Lung microvascular endothelial cell (primary cell): ENCODE measurements at regions not wholly inside any gene's neighbourhood (a gene's known extent, or its start where the extent isn't known, plus 50 kb on each side); places are given as distances from the start of the nearest gene placed in this dataset.
"Not testable (repeated sequence)": the region's sequence is repeated elsewhere in the genome, so short reads cannot be mapped to it uniquely, and the experiment has no call there.

Source experiments
- DNase-seq, 2 donors: peaks; one replicate each; pipeline versions ENCODE4 v3.0.0 to v3.0.0-alpha.2; 2010; ENCODE audit warnings: low read depth in 2 of 2

- DNase-seq: no peak
These were observed 251.5 kb upstream of the FBXO33 start for GRCh38 chr14:39683691-39684260.

DNA sequence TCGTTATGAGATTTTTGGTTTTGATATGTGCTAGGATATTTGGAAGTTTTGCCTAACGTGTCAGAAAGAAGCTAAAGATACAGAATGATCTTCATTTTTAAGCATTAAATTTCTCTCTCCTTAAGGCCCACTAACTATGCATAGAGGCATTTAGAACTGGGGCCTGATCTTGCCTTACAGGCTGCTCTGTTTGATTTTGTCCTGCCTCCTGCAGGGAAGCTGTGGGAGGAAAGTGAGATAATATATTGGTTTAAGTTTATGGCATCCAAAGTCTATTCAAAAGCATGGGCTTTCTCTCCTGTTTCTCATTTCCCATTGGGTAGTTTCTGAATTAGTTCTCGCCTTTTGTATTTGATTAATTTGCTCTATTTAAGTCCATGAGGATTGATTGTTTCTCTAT, 250.3 kb upstream of the FBXO33 start:
- no peak for DNase-seq

- no peak for DNase-seq
These were observed 249.7 kb upstream of the FBXO33 start for GRCh38 chr14:39681782-39682399.

GRCh38 chr14:39680777-39681176, 248.5 kb upstream of the FBXO33 start:
- no peak for DNase-seq

DNA sequence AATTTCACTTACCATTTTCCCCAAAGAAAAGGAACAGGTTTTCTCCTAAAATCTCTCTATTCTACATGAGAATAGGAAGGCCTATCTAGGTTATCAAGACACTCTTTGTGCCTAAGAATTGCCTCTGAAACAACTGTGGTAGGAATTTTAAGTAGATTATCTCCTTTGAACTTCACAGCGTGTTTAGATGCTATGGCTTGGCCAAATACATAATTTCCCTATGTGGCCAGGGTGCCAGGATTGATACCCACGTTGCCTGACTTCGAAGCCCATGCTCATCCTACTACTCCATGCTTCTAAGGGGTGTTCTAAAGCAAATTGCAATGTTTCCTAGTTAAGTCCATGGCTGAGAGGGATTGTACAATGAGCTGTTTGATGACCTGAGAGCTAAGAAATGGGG, 241.5 kb upstream of the FBXO33 start:
- DNase-seq: no peak

DNA sequence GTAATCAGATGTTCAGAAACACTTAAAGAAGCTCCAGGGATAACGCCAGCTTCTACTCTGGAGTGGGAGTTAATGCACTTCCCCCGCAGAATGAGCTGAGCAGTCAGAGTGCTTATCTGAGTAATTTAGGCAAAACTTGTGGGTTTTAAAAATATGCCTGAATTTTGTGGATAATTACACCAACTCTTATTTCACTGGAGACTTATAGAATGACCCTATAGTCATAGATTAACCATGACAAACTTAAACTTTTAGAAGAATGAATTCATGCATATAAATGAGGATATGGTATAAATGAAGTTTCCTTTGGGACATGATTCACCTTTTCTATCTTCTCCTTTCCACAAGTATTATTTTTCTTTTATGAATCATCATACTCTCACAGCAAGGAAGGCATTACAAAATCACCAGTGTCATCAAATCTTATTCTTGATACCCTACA, 241.1 kb upstream of the FBXO33 start:
- DNase-seq: no peak

- DNase-seq: no peak
These were observed 236.2 kb upstream of the FBXO33 start for GRCh38 chr14:39668449-39668848.

DNA sequence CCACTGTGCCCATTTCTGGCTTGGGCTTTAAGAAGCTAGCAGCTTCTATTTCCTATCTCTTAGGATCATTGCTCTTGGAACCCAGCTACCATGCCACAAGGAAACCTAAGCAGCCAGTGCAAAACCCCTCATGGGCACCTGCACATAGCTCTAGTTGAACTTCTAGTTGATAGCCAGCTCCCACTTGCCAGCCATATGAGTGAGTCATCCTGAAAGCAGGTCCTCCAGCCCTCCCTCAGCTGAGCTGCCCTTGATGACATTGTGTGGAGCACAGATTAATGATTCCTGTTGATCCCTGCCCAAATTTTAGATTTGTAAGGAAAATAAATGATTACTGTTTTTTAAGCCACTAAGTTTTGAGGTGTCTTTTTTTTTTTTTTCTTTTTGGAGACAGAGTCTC, 234.2 kb upstream of the FBXO33 start:
- DNase-seq: no peak

- no peak for DNase-seq
These were observed 232.8 kb upstream of the FBXO33 start for GRCh38 chr14:39665075-39665475.

- DNase-seq: no peak
These were observed 232.4 kb upstream of the FBXO33 start for GRCh38 chr14:39664646-39665045.

- DNase-seq: no peak
These were observed 209.0 kb upstream of the FBXO33 start for GRCh38 chr14:39641224-39641623.

DNA sequence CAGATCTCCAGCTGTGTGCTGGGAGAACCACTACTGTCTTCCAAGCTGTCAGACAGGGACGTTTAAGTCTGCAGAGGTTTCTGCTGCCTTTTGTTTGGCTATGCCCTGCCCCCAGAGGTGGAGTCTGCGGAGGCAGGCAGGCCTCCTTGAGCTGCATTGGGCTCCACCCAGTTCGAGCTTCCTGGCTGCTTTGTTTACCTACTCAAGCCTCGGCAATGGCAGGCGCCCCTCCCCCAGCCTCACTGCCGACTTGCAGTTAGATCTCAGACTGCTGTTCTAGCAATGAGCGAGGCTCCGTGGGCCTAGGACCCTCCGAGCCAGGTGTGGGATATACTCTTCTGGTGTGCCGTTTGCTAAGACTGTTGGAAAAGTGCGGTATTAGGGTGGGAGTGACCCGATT, 206.8 kb upstream of the FBXO33 start:
- not testable (repeated sequence) for DNase-seq

GRCh38 chr14:39628087-39628486, 195.9 kb upstream of the FBXO33 start:
- no peak for DNase-seq

DNA sequence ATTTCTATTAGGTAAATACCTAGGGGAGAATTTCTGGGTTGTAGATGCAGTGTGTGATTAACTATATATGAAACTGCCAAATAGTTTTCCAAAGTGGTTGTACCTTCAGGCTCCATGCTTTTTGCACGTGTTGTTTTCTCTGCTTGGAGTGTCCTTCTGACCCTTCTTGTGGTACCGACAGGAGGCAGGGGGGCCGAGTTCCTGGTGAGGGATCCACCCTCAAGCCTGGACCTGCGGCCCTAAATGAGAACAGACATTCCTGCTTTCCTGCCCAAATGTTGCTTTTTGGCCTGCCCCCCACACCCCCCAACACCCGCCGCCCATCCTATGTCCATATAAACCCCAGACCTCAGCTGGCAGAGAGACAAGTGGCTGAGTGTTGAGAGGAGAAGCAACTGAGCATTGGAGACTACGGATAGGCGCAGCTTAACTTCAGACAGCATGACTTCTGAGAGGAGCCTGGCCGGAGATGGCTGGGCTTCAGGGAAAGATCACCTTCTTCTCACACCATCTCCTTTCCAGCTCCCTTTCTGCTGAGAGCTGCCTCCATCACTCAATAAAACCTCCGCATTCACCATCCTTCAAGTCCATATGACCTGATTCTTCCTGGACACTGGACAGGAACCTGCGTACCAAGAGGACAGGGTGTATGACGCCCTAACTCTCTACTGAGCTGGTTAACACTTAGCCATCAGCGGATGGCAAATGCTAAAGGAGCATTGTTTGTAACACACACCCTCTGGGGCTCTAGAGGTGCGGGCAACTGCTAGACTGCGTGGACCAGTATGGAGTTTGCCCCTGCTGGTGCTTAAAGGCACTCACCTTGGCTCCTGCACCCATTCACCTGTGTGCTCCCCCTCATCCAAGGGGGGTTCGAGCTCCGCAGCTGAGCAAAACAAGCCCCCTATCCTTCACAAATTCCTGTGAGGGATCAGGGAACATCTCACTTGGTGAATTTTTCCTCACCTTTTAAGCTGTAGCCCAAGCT, 194.7 kb upstream of the FBXO33 start:
- no peak for DNase-seq

DNA sequence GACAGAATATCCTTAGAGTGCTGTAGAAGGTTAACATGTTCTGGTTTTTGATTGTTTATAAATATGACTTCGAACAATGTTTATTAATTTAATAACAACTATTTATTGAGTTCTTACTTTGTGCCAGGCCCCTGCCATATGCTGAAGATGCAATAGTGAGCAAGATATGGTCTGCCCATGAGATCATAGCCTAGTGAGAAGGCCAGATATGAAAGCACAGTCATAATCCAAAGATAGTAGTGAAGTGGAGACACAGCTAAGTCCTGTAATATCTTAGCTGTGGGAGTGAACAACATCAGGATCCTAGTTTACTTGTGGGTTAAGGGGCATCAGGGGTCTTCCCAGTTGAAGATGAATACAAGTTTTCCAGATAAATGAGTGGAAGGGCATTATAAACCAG, 189.4 kb upstream of the FBXO33 start:
- no peak for DNase-seq

DNA sequence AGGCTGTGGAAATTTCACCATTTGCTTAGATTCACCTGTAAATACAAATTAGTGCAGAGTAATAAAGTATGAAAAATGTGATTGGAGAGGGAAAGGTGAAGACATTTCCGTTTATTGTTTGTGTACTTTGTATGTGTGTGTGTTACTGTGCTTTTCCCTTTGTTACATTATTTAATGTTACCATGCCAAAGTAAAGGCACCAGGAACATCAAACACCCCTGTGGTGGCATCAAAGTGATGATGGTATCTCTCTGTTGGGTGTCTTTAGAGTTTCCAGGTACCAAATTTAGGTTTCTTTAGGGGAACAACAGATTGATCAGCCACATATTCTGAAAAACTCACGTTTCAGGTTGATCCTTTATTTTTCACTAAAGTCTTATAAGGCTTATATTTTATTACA, 189.0 kb upstream of the FBXO33 start:
- DNase-seq: no peak

DNA sequence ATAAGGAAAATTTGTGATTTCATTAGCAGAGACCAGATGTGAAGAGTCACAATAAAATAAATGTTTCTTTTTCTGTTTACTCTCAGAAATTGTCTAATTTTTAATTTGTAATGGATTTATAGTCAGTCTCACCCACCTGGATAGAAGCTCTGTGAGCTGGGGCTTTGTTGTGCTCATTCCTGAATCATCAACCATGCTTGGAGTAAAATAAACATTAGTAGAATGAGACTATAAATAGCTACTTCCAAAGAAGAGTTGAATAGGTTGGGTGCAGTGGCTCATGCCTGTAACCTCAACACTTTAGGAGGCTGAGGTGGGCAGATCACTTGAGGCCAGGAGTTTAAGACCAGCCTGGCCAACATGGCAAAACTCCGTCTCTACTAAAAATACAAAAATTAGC, 185.3 kb upstream of the FBXO33 start:
- no peak for DNase-seq

DNA sequence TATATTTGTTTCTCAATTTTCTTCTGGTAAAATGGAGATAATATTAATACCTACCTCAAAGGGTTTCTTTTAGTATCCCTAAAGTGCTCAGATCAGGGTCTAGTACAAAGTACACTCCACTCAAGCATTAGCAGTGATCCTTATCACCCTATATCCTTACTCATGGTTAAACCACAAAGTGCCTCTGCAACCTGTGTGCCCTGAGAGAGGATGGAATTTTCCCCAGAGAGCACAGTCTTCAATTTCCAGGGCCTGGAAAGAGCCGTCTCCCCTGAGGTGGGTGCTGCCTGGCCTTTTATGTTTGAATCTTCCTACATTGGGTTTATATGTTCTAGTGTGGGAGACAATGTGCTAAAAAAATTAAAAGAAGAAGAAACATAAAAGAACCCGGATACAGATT, 183.1 kb upstream of the FBXO33 start:
- DNase-seq: no peak

DNA sequence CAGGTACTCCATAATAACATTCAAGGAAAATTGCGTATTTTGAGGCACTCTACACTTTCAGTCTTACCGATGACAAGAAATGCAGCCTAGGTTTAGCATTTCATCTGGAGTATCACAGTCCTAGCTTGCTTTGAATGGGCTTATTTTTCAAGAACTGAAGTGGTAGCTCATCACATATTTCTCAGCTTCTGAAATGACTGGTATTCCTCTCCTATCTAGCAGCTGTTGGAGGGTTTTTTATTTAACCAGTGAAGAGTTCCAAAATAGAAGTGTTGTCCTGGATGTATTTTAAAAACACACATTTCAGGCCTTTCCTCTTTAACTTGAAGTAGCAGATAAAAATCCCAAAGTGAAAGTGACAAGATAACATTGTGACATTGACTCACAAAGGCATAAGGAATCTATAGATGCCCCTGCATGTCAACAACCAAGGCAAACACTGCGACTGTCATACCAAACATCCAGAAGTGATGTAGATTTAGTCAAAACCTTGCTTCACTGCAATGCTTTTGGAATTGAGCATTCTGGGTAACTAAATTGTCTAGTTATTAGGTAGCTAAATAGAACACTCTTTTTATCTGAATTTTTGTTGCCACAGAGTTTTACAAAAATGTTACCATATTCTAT, 182.2 kb upstream of the FBXO33 start:
- no peak for DNase-seq

GRCh38 chr14:39609119-39609518, 176.9 kb upstream of the FBXO33 start:
- no peak for DNase-seq

DNA sequence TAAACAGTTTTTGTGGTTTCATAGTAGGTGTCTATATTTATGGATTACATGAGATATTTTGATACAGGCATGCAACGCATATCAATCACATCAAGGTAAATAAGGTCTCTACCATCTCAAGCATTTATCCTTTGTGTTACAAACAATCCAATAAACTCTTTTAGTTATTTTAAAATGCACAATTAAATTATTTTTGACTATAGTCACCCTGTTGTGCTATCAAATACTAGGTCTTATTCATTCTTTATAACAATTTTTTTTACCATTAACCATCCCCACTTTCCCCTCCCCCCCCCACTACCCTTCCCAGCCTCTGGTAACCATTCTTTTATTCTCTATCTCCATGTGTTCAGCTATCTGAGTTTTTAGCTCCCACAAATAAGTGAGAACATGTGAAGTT, 175.7 kb upstream of the FBXO33 start:
- DNase-seq: no peak

DNA sequence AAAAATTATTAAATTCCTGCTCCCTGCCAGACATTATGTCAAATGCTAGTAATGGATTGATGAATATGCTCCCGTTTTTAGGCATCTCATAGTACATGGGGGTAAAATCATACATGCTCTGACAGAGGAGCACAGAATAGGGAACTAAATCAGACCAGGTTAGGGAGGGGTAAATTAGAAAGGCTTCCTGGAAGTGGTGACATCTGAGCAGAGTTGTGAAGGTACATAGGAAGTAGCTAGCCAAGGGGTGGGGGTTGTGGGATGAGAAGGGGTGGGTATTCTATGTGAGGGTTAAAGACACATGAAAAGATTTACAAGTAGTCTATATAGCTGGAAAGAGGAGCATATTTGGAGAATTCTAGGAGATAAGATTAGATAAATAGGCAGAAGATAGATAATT, 171.7 kb upstream of the FBXO33 start:
- DNase-seq: no peak
